ENCODE measurements at regions not wholly inside any gene's neighbourhood (a gene's known extent, or its start where the extent isn't known, plus 50 kb on each side); places are given as distances from the start of the nearest gene placed in this dataset.

DNA sequence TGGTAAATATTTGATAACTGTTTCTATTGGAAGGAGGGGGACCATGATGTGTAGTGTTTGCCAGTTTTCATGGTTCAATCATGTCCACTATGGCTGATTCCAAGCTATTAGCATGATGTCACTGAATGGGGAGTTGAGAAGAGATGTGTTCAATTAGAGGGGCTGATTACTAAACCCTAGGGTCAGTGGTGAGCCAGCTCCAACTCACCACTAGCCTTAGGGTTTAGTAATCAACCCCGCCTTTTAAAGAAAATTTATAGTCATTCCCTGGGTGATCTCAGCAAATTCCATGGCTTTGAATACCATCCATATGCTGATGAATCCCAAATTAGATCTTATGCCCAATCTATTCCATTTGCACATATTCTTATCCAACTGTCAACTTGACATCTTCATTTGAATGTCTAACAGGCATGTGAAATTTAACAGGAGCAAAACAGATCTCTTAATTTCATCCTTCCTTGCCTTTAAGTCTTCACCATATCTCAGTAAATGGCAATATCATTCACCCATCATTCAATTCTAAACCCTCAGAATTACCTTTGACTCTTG is 98.8 kb downstream of the GCNT1 start:
- DNase-seq (ENCODE audit: low spot score in 2 of 2): no peak
- no peak overlapping the region for H3K27ac Mint-ChIP-seq
- H3K4me3 Mint-ChIP-seq: no peak overlapping the region
- H3K36me3 Mint-ChIP-seq: no peaks in the 10 kb centered on the region
- no peaks in the 10 kb centered on the region for H3K9me3 Mint-ChIP-seq
- no peak for ATAC-seq
- H3K4me1 Mint-ChIP-seq: peaks cover 6% of the 10 kb centered on the region

GRCh38 chr9:76558465-76558864 is 99.5 kb downstream of the GCNT1 start:
- Mint-ChIP-seq H3K36me3 (no peaks in the 10 kb centered on the region), H3K4me1 (peaks cover 2% of the 10 kb centered on the region), H3K27ac (no peak overlapping the region), H3K9me3 (no peaks in the 10 kb centered on the region), H3K4me3 (no peak overlapping the region)
- ATAC-seq (no peak), DNase-seq (ENCODE audit: low spot score in 2 of 2) (no peak)

DNA sequence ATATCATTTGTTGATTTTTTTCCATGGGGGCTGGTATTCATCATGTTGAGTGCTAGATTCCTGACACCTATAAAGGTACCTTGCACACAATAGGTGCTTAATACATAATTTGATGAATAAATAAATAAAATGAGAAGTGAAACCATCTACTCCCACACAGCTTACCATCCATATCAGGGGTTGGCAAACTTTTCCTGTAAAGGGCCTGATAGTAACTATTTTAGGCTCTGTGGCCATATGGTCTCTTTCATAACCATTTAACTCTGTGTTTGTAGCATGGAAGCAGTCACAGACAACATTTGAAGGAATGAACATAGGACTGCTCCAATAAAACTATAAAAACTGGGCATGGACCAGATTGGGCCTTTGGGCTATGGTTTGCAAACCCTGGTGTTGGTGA is 100.3 kb downstream of the GCNT1 start:
- Mint-ChIP-seq H3K4me3 (no peak overlapping the region), H3K4me1 (peaks cover 5% of the 10 kb centered on the region), H3K9me3 (no peaks in the 10 kb centered on the region), H3K27ac (no peak overlapping the region), H3K36me3 (no peaks in the 10 kb centered on the region)
- no peak for ATAC-seq
- DNase-seq (ENCODE audit: low spot score in 2 of 2): no peak

DNA sequence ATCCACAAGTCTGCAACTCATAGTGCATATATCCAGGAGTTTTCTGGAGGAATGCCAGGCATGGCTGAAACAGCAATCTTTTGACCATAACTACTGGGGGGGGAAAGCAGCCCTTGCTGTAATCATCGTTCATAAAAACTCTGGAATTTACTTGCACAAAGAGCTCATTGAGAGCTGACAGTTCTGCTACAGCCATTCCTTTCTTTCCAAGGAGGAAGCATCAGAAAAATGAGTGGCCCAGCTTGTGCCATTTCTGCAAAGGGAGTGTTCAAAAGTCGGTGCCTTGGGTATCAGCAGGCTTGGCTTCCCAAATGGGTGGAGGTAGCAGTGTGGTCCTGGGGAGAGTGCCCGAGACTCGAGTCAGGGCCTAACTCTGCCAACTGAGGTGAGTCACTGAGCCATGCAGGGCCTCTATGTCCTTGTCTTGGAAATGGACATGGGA is 101.5 kb downstream of the GCNT1 start:
- peaks cover 6% of the 10 kb centered on the region for H3K4me1 Mint-ChIP-seq
- no peak overlapping the region for H3K4me3 Mint-ChIP-seq
- no peak for ATAC-seq
- no peak for DNase-seq (ENCODE audit: low spot score in 2 of 2)
- H3K27ac Mint-ChIP-seq: no peak overlapping the region
- no peaks in the 10 kb centered on the region for H3K9me3 Mint-ChIP-seq
- H3K36me3 Mint-ChIP-seq: no peaks in the 10 kb centered on the region

- DNase-seq (ENCODE audit: low spot score in 2 of 2): no peak
- peaks cover 6% of the 10 kb centered on the region for H3K4me1 Mint-ChIP-seq
- no peak overlapping the region for H3K4me3 Mint-ChIP-seq
- no peak for ATAC-seq
- no peaks in the 10 kb centered on the region for H3K36me3 Mint-ChIP-seq
- peak overlapping the region; percentile 29 for H3K27ac Mint-ChIP-seq
- no peaks in the 10 kb centered on the region for H3K9me3 Mint-ChIP-seq
These were observed 102.2 kb downstream of the GCNT1 start for GRCh38 chr9:76561050-76561713.
